Prostate gland (tissue), 2 donors: ENCODE measurements at regions not wholly inside any gene's neighbourhood (a gene's known extent, or its start where the extent isn't known, plus 50 kb on each side); places are given as distances from the start of the nearest gene placed in this dataset.
A peak's percentile ranks its signal among the peaks of the same experiment; 100 is the strongest.
"Not testable (repeated sequence)": the region's sequence is repeated elsewhere in the genome, so short reads cannot be mapped to it uniquely, and the experiment has no call there.

Experiments used
- DNase-seq: peaks from one replicate; pipeline ENCODE4 v3.0.0-alpha.2; 2019; ENCODE audit warnings: low spot score
- H3K27ac ChIP-seq, 2 donors: fragments of 200-600 bp; sonication (generic); 2 replicates each; pipeline ENCODE4 v1.5.1; 2017 to 2019
- H3K27me3 ChIP-seq: fragments of 200-600 bp; sonication (generic); replicated peaks from 2 replicates; pipeline ENCODE4 v1.5.1; 2019; ENCODE audit not compliant: insufficient read depth
- H3K36me3 ChIP-seq, 2 donors: fragments of 200-600 bp; sonication (generic); 1 replicate in 1 of 2; 2 replicates in 1 of 2; pipeline versions ENCODE4 v1.5.1 to v1.8.1; 2017 to 2019
- H3K4me1 ChIP-seq: fragments of 200-600 bp; sonication (generic); replicated peaks from 2 replicates; pipeline ENCODE4 v1.5.1; 2019
- H3K4me3 ChIP-seq, 2 donors: fragments of 200-600 bp; sonication (generic); 2 replicates each; pipeline ENCODE4 v1.5.1; 2017 to 2019
- H3K9me3 ChIP-seq: fragments of 200-600 bp; sonication (generic); 2 replicates; pipeline ENCODE4 v1.5.1; 2017
- POLR2A ChIP-seq: fragments of 450-650 bp; IDR thresholded peaks from one replicate; pipeline ENCODE4 v1.6.1; 2016; ENCODE audit warnings: antibody characterized with exemption, mild to moderate bottlenecking
- POLR2AphosphoS5 ChIP-seq: sonication (generic); formaldehyde crosslinking; IDR thresholded peaks from one replicate; pipeline ENCODE4 v1.6.1; 2017; ENCODE audit warnings: antibody characterized with exemption
- WGBS: methylation state at CpG from one replicate; pipeline ENCODE4 v1.1.5; 2018; 5-methylcytosine and 5-hydroxymethylcytosine counted together
- intact Hi-C: fragments of 100-400 bp; cut with DNase I; formaldehyde crosslinking; loops from one replicate; pipeline ENCODE4 v1.14.2; 2022
- TF ChIP-seq, protein P1 (sequence below), 4 experiments: fragments of 200-600 bp in 2 of 4; fragments of 450-650 bp in 2 of 4; sonication (generic) in 2 of 4; IDR thresholded peaks; 1 replicate in 3 of 4; 2 replicates in 1 of 4; pipeline ENCODE4 v1.5.1; 2016 to 2019; ENCODE audit warnings: antibody characterized with exemption in 4 of 4, mild to moderate bottlenecking in 2 of 4, moderate library complexity in 2 of 4

DNA sequence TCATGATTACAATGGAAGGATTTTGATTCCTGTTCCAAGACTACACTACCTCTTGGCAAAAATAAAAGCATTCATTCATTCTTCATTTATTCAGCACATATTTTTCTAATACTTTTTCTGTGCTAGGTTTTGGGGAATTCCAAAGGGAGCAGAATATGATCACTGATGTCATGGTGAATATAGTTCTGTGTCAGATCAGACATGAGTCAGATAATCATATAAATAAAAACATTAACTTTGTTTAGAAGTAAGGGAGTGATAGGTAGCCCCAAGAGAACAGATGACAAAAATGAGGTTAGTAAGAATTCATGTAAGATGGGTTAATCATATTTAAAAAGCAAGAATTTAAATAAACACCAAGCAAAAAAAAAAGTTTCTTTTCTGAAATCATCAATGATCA, 94.1 kb upstream of the RANBP6 start:
- DNase-seq: no peak
- TF ChIP-seq, protein P1, sequence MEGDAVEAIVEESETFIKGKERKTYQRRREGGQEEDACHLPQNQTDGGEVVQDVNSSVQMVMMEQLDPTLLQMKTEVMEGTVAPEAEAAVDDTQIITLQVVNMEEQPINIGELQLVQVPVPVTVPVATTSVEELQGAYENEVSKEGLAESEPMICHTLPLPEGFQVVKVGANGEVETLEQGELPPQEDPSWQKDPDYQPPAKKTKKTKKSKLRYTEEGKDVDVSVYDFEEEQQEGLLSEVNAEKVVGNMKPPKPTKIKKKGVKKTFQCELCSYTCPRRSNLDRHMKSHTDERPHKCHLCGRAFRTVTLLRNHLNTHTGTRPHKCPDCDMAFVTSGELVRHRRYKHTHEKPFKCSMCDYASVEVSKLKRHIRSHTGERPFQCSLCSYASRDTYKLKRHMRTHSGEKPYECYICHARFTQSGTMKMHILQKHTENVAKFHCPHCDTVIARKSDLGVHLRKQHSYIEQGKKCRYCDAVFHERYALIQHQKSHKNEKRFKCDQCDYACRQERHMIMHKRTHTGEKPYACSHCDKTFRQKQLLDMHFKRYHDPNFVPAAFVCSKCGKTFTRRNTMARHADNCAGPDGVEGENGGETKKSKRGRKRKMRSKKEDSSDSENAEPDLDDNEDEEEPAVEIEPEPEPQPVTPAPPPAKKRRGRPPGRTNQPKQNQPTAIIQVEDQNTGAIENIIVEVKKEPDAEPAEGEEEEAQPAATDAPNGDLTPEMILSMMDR (IDR thresholded peaks at IDR 0.05): no peak
- TF ChIP-seq POLR2AphosphoS5: no peak
- no peak for TF ChIP-seq POLR2A
- Histone ChIP-seq H3K4me1 (no peaks in the 10 kb centered on the region), H3K27ac (no peak overlapping the region), H3K4me3 (no peak overlapping the region), H3K27me3 (no peaks in the 10 kb centered on the region), H3K36me3 (no peaks in the 10 kb centered on the region), H3K9me3 (no peaks in the 10 kb centered on the region)
- intact Hi-C loops: no loop called here

DNA sequence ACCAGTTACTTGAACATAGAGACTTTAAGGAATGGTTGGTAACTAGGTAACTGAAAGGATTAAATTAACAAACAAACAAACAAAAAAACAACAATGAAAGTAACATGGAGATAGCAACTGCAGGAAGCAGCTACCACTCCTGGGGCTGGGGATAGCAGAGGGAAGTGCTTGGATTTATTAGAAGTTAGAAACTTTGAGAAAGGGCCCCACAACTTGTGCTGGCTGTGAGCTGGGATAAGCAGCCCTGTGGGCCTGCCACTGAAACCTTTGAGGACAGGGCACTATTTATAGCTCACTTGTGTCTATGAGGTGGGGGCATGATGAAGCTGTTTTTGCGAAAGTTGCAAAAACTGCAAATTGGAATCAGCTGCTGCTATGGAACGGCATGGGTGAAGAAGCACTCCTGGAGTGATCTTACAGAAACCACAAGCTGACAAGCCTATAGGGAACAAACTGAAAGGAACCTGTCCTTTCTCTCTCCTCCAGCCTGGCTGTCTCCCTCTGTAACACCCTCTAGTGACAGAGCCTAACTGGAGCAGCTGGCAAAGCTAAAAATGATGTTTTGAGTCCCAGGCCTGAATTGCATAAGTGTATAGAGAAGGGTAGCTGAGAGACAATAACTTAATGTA, 91.4 kb upstream of the RANBP6 start:
- 19% methylated on average over 2 of the region's 2 CpGs for WGBS
- no peak for DNase-seq

DNA sequence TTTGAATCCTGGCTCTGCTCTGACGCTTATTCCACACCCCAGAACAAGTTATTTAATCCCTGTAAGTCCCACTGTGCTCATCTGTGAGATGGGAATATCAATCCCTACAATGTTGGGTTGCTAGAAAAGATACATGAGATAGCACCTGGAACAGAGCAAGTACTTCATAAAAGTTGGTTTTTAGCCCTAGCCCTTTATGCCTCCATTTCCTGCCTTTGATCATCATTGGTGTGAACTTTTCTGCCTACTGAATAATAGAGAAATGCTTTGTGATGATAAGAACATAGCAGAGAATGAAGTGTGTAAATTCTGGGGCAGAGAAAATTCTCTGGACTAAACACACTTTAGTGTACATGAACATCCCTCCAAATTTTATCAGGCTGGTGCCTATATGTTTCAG, 90.3 kb upstream of the RANBP6 start:
- intact Hi-C loops: no loop called here
- Histone ChIP-seq H3K36me3 (no peaks in the 10 kb centered on the region), H3K9me3 (no peaks in the 10 kb centered on the region), H3K27ac (no peak overlapping the region), H3K4me3 (no peak overlapping the region), H3K27me3 (no peaks in the 10 kb centered on the region), H3K4me1 (no peaks in the 10 kb centered on the region)
- TF ChIP-seq POLR2AphosphoS5 (no peak), POLR2A (no peak)
- TF ChIP-seq, protein P1 (IDR thresholded peaks at IDR 0.05): no peak
- no peak for DNase-seq
- 95% methylated on average over 1 of the region's 1 CpG for WGBS

More for the DNA sequence above, 91.4 kb upstream of the RANBP6 start:
- H3K27me3 ChIP-seq: no peaks in the 10 kb centered on the region
- no peaks in the 10 kb centered on the region for H3K36me3 ChIP-seq
- no peaks in the 10 kb centered on the region for H3K4me1 ChIP-seq
- TF ChIP-seq POLR2A (no peak), POLR2AphosphoS5 (peak; percentile 11)
- TF ChIP-seq, protein P1 (IDR thresholded peaks at IDR 0.05): peak in 2 of 4 experiments; percentile 33 to 38
- no peak overlapping the region for H3K4me3 ChIP-seq
- no peaks in the 10 kb centered on the region for H3K9me3 ChIP-seq
- H3K27ac ChIP-seq: no peak overlapping the region
- intact Hi-C loops: no loop called here

DNA sequence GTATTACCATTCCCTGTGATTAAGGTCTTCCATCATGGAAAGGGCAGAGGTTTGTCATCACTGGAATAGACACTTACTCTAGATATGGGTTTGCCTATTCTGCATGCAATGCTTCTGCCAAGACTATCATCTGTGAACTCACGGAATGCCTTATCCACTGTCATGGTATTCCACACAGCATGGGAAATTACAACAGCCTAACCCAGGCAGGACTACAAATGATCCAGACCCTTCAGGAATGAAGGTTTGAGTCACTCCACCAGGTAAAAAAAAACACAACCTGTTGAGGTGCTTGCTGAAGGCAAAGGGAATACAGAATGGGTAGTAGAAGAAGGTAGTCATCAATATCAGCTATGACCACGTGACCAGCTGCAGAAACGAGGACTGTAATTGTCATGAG, 89.0 kb upstream of the RANBP6 start:
- H3K36me3 ChIP-seq, H3K9me3 ChIP-seq, H3K4me1 ChIP-seq, H3K27me3 ChIP-seq, intact Hi-C loops, DNase-seq, H3K27ac ChIP-seq, H3K4me3 ChIP-seq: not testable (repeated sequence)
- WGBS: 59% methylated on average over 3 of the region's 3 CpGs

DNA sequence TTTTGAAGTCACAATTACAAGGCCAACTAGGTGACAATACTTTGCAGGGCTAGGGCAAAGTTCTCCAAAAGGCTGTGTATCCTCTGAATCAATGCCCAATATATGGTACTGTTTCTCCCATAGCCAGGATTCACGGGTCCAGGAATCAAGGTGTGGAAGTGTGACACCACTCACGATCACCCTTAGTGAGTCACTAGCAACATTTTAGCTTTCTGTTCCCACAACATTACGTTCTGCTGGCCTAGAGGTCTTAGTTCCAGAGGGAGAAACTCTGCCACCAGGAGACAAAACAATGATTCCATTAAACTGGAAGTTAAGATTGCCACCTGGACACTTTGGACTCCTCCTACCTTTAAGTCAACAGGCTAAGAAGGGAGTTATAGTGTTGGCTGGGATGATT, 88.5 kb upstream of the RANBP6 start:
- 82% methylated on average over 3 of the region's 3 CpGs for WGBS
- H3K36me3 ChIP-seq, intact Hi-C loops: not testable (repeated sequence)

DNA sequence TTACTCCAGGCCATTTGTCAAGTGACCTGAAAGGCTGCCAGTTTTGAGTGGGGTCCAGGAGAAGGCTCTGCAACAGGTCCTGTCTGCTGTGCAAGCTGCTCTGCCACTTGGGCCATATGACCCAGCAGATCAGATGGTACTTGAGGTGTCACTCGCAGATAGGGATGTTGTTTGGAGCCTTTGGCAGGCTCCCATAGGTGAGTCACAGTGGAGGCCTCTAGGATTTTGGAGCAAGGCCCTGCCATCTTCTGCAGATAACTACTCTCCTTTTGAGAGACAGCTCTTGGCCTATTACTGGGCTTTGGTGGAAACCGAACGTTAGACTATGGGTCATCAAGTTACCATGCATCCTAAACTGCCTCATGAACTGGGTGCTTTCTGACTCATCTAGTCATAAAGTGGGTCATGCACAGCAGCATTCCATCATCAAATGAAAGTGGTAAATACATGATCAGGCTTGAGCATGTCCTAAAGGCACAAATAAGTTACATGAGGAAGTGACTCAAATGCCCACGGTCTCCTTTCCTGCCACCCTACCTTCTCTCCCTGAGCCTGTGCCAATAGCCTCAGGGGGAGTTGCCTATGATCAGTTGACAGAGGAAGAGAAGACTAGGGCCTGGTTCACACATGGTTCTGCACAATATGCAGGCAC, 87.0 kb upstream of the RANBP6 start:
- H3K9me3 ChIP-seq, H3K27ac ChIP-seq, H3K27me3 ChIP-seq, H3K4me3 ChIP-seq, intact Hi-C loops, H3K36me3 ChIP-seq, H3K4me1 ChIP-seq: not testable (repeated sequence)
- WGBS: 46% methylated on average over 4 of the region's 4 CpGs
- peak; percentile 53 for TF ChIP-seq POLR2AphosphoS5
- peak; percentile 44 for DNase-seq

More for the DNA sequence above, 88.5 kb upstream of the RANBP6 start:
- not testable (repeated sequence) for H3K27ac ChIP-seq, H3K4me1 ChIP-seq, H3K27me3 ChIP-seq, DNase-seq, H3K4me3 ChIP-seq, H3K9me3 ChIP-seq

DNA sequence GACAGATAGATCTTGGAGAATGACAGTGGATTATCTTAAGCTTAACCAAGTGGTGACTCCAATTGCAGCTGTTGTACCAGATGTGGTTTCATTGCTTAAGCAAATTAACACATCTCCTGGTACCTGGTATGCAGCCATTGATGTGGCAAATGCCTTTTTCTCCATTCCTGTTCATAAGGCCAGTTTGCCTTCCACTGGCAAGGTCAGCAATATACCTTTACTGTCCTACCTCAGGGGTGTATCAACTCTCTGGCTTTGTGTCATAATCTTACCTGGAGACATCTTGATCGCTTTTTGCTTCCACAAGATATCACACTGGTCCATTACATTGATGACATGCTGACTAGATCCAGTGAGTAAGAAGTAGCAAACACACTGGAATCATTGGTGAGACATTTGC, 86.3 kb upstream of the RANBP6 start:
- DNase-seq, H3K4me1 ChIP-seq, H3K36me3 ChIP-seq, H3K27ac ChIP-seq, H3K4me3 ChIP-seq, H3K9me3 ChIP-seq, H3K27me3 ChIP-seq, intact Hi-C loops: not testable (repeated sequence)
- 100% methylated on average over 1 of the region's 1 CpG for WGBS

DNA sequence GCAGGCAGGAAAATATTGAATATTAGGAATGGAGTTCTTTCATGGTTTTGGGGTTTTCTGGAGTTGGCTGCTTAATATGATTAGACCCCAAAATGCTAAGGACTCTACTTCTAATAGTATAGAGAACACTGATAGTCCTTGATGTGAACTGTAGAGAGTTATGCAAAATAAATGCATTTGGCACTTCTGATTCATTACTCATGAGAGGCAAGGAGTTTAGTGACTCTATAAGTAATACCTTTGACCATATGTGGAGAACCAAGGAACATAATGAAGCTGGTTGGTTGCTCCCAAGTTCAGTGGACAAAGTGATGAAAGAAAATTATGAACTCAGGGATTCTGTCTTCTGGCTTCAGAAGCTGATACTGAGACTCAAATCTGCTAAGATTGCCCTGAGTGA, 83.9 kb upstream of the RANBP6 start:
- H3K27ac ChIP-seq, DNase-seq, intact Hi-C loops, H3K27me3 ChIP-seq, H3K4me1 ChIP-seq, H3K4me3 ChIP-seq, H3K36me3 ChIP-seq, H3K9me3 ChIP-seq: not testable (repeated sequence)
